K562 (cell line): ENCODE measurements at regions not wholly inside any gene's neighbourhood (a gene's known extent, or its start where the extent isn't known, plus 50 kb on each side); places are given as distances from the start of the nearest gene placed in this dataset.

ENCODE experiments used
- CHD2 ChIP-seq: IDR thresholded peaks from 2 replicates; pipeline ENCODE4 v1.6.1; 2011; ENCODE audit warnings: low read depth, low read length
- GABPA ChIP-seq: fragments of 200-800 bp; sonication (Bioruptor generic); conservative IDR thresholded peaks from 2 replicates; pipeline ENCODE4 v1.6.1; 2016; ENCODE audit warnings: low read depth, missing genetic modification characterization, missing compliant biosample characterization
- POLR2AphosphoS5 ChIP-seq: IDR thresholded peaks from 2 replicates; pipeline ENCODE4 v1.6.1; 2011; ENCODE audit warnings: mild to moderate bottlenecking, low read depth, low read length, moderate library complexity; ENCODE audit not compliant: control insufficient read depth, insufficient read depth
- RHOXF2B ChIP-seq: fragments of 250-450 bp; sonication (Bioruptor Pico); conservative IDR thresholded peaks from 2 replicates; pipeline ENCODE4 v1.5.1; 2021
- SMAD2 ChIP-seq: fragments of 150-350 bp; IDR thresholded peaks from 2 replicates; pipeline ENCODE4 v1.6.1; 2014; ENCODE audit warnings: low read depth, mild to moderate bottlenecking, low read length
- ZNF12 ChIP-seq: sonication (generic); formaldehyde crosslinking; IDR thresholded peaks from 2 replicates; pipeline ENCODE4 v1.4.0; 2020; ENCODE audit warnings: mild to moderate bottlenecking, missing genetic modification reagents

- TF ChIP-seq ZNF12 (CRISPR knock-in tag) (no peak), POLR2AphosphoS5 (no peak), CHD2 (no peak), RHOXF2B (no peak), SMAD2 (no peak), GABPA (tag) (no peak)
Measured at GRCh38 chr2:111235192-111236015, 114.7 kb downstream of the BCL2L11 start.
